ENCODE measurements at regions not wholly inside any gene's neighbourhood (a gene's known extent, or its start where the extent isn't known, plus 50 kb on each side); places are given as distances from the start of the nearest gene placed in this dataset.

DNA sequence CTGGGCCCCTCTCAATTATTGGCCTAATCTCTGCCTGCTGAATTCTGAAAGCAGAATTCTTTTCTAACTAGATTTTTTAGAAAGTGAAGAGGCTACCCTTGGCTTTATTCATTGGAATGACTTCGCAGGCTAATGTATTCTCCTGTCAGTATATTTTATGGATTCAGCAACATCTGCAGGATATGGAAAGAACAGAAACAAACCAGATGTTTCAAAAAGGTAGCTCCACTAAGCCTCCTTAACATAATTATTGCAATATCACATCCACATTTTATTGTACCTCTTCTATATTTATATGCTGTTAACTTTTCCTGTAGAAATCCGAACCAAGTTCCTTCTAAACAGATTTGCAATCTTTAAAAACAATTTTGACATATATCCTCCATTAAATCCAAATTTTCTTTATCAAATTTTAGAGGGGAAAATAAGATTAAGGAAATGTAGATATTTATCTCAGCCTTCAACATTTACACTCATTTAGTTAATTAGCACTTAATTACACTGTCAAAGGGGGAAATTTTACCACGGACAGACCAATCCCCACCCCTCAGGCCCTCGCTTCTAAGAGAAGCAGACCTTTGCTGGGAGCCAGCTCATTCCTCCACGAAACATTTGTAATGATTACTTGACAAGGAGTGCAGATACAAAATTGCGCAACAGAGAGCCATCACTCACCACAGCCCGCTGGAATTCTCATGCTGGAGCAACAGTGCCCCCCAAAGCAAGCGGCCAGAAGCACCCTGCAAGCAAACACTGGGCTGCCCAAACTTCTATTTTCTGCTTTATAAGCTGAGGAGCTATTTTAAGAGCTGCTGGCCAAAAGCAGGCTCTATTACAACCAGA, 253.4 kb downstream of the ETAA1 start:
- DNase-seq (ENCODE audit: extremely low read depth in 1 of 2, low read depth in 1 of 2) = peak in 1 of 2 donors; percentile 2

DNA sequence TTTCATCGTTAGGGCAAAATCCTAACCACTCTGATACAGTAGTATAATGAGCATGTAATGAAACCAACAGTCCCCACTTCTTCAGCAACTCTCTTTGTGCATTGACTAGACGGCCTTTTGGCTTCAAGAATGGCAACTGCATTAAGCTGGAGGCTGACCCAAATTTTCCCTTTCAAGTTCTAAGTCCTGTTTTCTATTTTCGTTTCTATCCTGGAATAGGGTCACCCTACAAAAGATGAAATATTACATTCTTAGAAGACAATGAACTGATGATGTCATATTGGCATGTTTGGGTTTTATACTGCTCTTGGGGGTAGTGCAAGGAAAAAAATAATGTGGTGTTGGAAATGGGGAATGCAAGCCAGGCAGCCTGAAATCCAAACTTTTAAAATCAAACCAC, 254.4 kb downstream of the ETAA1 start:
- no peak for DNase-seq (ENCODE audit: extremely low read depth in 1 of 2, low read depth in 1 of 2)

DNA sequence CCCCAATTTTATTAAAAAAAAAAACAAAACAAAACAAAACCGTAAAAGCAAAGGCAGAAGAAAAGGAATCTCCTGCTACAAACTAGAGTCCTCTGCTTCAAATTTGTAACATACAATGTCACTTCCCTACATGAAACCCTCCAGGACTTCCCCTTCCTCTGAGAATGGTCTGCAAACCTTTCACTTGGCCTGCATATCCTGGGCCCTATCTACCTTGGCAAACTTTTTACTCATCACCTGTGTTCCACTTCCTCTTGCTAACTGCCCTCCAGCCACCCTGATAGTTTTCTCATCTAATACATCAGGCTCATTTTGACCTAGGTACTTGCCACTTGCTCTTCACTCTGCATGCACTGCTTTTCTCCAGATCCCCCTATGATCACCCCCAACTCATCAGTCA, 255.5 kb downstream of the ETAA1 start:
- no peak for DNase-seq (ENCODE audit: extremely low read depth in 1 of 2, low read depth in 1 of 2)

DNA sequence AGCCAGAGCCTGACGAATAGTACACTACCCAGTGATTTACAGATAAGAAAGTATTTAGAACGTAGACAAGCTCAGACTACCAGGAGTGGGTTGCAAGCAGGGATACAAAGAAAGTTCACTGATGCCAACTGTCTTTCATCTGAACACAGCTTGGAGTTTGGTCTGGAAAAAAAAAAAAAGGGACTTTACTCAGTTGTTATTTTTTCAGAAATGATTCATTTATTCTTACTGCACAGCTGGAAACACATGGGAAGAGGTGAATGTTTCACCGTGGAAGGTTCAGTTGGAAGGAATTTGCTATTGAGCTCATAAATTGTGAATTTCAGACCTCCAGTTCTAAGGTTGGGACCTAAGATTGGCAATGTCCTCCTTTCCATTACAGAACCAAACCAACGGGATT, 259.7 kb downstream of the ETAA1 start:
- no peak for DNase-seq (ENCODE audit: extremely low read depth in 1 of 2, low read depth in 1 of 2)

DNA sequence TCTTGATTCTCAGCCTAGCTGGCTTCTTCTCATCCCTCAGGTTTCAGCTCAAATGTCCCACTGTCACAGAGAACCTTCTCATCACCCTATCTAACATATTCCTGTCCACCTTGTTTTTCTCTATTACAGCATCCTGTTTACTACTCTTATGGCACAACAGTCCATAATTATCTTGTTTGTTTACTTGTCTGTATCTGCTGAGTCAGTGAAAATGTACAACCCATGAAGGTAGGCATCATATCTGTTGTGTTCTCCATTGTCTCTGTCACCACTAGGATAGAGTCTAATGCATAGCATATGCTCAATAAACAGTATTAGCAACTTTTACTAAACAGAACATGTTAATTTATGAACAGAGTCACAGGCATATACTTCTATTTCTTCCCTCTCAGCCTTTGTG, 261.7 kb downstream of the ETAA1 start:
- no peak for DNase-seq (ENCODE audit: extremely low read depth in 1 of 2, low read depth in 1 of 2)

DNA sequence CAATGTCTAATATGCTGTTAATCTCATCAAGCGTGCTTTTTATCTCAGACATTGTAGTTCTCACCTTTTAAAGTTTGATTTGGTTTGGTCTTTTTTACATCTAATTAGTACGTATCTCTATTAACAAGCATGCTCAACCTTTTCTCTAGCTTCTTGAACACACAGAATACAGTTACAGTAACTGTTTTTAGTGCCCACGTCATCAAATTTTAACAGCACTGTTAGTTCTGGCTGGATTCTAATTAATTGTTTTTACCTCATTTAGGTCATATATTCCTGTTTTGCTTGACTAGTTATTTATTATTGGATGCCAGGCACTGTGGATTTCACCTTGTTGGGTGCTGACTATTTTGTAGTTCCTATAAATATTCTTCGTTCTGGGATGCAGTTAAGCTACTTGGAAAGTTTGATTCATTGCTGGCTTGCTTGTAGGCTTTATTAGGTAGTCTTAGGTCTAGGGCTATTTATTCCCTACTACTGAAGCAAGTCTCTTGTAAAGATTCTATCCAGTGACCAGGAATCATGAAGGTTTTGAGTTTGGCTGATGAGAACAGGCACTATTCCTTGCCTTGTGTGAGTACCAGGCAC, 263.0 kb downstream of the ETAA1 start:
- DNase-seq (ENCODE audit: extremely low read depth in 1 of 2, low read depth in 1 of 2) = no peak

DNA sequence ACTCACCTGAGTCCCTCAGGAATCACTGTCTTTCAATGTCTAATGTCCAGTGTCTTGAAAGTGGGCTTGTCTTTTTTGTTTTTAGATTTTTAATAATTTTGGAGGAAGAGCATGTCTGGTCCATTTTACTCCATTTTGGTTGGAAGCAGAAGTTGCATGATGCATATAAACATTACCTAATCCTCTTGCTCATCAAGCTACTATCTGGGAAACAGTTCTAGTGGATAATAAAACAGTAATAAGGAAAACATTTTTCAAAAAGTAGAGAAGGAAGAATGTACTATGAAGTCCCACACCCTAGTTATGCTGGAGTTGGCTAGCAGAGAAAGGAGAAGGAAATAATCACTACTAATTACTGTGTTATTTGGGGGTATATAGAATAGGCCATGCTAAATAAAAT, 263.7 kb downstream of the ETAA1 start:
- DNase-seq (ENCODE audit: extremely low read depth in 1 of 2, low read depth in 1 of 2) = no peak

DNA sequence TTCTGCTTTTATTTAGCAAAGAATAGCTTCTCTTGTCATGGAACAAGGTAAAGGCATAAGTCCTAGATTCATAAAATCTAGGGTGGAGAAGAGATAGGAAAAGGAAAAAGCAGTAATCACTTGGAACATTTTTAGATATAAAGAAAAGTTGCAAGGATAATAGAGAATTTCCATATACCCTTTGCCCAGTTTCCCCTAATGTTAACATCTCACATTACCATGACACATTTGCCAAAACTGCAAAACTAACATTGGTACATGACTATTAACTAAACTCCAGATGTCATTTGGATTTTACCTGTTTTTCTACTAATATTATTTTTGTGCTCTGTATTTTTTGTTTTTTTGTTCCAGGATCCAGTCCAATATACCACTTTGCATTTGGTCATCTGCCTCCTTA, 265.1 kb downstream of the ETAA1 start:
- no peak for DNase-seq (ENCODE audit: extremely low read depth in 1 of 2, low read depth in 1 of 2)

DNA sequence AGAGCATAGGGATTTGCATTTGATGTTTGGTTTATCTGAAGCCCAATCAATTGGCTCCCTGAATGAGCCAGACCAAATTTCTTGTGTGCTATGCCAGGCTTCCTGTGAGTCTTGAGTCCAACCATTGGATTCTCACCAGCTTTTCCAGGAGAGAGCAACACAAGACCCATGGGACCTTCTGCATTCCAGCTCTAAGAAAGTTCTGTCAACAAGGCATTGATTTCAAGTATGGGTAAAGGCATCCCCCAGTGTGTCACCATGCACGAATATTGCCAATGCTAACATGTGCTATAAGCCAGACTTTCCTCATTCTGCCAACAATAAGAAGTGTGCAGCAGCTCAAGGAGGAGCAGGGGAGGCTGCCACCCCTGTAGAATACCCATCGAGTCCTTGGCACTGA, 266.6 kb downstream of the ETAA1 start:
- DNase-seq (ENCODE audit: extremely low read depth in 1 of 2, low read depth in 1 of 2) = no peak

DNA sequence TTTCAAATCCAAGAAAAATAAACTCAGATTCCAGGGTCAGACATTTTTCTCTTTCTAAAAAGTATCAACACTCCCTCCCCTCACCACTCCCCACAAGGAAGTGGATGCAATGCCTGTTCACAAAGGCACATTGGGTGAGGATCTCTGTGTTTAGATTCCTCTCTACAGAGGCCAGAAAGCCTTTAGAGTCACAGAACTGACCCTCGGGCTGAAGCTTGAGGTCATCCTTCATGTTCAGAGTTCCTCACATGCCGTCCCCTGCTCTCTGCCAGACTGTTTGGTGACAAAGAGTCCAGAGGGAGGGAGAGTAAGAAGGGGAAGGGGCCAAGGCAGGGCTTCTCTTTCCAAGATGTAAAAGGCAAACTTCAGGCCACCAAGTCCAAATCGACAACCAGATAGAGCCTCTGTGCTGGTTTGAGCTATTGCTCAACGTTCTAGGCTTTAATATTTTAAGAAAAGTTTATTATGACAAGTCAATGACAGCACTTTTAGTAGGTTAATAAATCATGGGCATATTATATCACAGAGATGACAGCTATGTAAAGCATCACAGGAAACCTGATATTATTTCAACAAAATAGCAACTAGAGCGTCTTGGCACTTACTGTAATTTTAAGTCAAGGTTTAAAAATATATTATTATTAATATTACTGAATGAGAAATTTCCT, 269.4 kb downstream of the ETAA1 start:
- DNase-seq (ENCODE audit: extremely low read depth in 1 of 2, low read depth in 1 of 2) = no peak

DNA sequence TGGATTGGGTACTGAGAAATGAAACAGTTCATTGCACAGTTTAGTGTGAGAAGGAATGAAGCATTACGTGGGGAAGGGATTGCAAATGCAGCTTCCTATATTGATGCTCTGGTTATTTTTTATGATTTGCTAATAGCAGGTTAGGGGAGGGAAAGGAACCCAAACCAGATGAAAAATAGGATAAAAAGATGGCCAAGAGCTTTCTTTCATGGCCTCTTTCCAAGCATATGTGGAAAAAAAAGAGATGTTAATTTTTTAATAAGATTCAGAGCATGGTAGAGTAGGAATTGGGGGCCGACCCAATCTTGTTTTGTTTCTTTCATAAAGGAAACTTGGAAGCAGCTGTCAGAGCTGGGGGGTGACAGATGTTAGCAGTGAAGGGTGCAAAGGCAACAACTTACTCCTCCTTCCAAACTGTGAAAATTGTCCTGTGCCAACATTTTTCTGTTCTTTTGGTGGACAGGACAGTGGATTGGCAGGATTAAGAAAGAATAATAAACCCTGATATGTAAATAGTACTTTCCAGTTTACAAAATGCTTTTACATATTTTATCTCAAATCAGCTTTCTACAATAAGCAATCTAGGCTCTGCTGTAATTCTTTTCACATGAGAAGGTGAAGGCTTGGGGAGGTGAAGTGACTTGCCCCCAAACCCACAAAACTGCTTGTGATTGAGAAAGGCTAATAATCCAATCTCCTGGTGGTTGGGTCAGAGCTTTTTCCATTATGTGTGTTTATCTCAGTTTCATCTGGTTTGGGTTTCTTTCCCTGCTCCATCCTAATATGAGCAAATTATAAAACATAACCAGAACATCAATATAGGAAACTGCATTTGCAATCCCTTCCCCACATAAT, 270.1 kb downstream of the ETAA1 start:
- no peak for DNase-seq (ENCODE audit: extremely low read depth in 1 of 2, low read depth in 1 of 2)

DNA sequence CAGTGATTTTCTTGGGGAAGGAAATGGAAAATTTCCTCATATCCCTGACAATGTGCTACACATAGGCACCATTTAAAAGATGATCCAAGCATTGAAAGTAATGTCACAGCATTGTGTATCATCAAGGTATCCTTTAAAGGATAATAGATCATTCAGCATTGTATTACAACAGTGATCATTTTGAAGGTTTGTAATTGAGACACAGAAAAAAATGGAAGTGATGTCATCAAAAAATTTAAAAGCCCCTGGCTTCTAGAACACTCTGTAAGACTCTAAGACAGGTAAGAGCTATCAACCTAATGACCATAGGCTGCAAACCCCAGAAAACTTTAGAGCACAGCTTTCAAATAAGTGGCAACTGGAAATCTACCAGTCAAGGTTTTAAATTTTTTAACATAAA, 271.4 kb downstream of the ETAA1 start:
- DNase-seq (ENCODE audit: extremely low read depth in 1 of 2, low read depth in 1 of 2) = no peak

DNA sequence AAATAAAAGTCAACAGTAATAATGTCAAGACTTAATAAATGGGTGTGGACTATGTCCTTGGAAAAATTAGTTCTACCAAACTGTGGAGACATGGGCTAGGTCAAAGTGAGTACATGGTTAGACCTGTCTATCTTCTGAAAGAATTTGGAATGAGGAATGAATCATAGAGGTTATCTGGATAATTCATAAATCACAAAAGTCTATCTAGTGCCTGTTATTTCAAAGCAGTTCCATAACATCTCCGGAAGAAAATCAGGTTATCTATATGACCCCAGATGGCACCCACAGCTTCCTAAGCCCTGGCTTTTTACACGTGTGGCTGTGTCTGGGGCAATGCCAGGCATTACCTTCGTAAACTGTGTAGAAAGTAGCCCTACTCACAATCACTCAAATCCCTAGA, 272.0 kb downstream of the ETAA1 start:
- no peak for DNase-seq (ENCODE audit: extremely low read depth in 1 of 2, low read depth in 1 of 2)

DNA sequence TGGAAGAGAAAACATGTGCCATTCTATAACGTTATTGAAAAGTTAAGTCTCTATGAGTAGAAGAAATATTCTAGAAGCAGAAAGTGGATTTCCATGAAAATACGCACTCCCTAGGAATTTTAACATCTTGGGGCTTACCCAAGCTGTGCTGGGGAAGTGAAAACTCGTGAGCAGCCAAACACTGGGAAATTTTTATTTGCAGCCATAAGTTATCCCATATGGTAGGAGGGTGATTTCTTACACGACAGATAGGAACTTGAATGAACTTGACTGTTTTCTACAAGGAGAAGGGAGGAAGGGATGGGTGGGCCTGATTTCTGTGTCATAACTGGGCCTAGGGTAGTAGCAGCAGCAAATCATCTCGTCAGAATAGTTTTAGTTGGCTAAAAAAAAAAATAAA, 272.6 kb downstream of the ETAA1 start:
- no peak for DNase-seq (ENCODE audit: extremely low read depth in 1 of 2, low read depth in 1 of 2)

DNA sequence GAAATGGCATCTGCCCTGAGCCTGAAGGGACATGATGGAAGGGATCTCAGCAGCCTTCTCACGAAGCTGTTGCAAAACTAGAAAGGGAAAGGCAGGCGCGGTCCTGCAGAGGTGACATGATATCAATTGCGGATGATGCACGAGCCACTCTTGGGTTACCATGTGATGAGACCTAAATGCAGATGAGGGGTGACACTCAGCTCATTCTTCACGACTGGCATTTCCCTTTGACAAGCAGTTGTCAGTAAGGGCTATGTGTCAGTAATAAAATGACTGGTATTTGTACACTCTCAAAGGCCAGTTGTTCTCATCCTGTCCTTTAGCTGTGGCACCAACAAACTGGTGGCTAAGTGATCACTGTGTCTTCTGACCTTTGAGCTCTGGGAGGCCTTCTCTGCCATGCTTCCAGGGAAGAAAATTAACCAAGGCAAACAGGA, 273.6 kb downstream of the ETAA1 start:
- no peak for DNase-seq (ENCODE audit: extremely low read depth in 1 of 2, low read depth in 1 of 2)

DNA sequence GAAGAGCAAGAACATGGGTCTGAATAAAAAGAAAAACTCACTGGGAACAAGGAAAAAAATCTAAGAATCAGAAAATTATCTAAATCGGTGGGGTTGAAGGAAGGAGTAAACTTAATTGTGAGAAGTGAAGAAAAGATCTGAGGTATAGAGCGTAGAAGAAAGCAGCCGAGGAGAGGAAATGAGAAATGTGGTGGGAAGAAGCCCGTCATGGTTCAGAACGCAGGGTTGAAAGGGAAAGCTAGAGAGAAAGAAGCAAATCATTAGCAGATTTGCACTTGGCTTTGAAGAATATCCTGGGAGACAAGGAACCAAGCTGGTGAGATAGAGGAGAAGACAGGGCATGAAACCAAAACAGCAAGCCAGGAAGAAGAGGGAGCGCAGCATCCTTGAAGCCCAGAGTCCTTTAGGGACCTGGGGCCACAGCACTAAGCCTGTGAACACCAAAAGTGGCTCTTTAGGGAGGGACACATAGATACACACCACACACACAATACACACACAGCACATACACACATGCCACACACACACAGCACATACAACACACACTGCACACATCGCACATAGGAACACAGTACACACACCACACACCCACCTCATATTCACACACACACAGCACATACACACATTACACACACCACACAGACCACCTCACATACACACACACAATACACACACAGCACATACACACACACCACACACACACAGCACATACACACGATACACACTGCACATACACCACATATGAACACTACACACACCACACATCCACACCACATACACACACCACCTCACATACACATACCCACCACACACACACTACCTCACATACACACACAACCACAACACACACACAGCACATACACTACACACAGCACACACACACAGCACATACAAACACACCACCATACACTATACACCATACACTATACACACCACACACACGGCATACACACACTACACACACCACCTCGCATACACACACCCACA, 274.6 kb downstream of the ETAA1 start:
- no peak for DNase-seq (ENCODE audit: extremely low read depth in 1 of 2, low read depth in 1 of 2)

DNA sequence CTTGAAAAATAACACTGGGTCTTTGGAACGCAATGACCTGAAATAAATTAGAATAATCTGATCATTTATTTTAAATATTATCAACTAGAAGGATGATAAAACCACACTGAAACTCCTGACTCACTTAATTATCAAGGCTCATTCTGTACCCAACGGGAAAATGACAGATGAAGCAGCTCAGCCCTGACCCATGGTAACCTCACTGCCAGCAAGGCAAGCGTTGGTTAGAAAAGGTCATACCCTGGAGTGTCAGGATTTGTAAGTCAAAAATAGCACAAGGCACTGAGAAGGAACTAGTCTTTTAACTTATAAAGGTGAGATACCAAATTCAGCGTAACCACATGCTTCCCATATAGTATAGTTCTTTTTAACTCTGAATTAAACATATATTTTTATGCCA, 277.5 kb downstream of the ETAA1 start:
- no peak for DNase-seq (ENCODE audit: extremely low read depth in 1 of 2, low read depth in 1 of 2)

DNA sequence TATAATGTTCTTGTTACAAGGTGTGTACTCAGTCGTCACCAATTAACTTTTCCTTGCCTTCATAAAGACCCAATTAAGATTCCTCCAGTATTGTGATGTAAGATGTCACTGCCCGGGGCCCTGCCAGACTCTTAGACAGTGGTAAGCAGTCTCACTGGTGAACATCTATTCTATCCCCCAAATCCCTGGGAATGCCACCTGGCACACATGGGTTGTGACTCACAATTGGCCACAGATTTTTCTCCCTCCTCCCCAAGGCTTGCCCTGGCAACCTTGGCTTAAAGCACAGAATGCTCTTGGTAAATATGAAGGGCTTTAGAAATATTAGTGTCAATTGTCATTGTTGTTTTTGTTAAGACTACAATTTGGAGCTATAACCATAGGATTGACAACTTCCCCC, 287.9 kb downstream of the ETAA1 start:
- no peak for DNase-seq (ENCODE audit: extremely low read depth in 1 of 2, low read depth in 1 of 2)

DNA sequence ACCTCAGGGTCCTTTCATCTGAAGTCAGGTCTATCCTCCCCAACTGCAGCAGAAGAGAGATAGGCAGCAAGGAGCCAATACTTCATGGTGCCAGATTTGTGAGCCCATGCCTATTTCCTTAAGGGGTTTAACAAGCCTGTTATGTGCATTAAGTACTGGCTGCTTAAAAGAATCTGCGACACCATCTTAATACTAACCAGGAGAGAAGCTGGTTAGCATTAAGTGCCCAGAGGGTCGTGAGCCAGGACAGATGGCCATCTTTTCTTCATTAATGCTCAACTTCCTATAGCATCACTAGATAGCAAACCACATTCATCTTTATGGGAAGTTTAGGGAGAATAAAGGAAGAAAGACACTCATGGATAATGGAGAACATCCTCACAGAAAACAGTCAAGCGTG, 289.1 kb downstream of the ETAA1 start:
- no peak for DNase-seq (ENCODE audit: extremely low read depth in 1 of 2, low read depth in 1 of 2)

DNA sequence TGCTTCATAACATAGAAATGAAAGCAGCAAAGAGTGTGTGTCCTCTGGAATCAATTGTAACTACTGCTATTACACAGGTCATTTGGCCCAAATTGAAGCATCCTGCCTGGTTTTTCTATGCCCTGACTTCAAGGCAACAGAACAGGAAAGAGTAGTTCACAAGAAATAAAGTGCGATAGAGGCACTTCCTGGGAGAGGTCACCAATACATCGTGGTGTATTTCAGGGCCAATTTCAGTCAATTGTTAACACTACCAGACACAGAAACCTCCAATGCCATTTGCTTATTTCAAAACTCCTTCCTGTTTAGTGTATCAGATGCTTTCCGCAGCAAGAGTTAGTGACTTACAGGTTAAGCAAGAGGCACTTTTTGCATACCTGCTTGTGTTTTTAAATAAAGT, 292.1 kb downstream of the ETAA1 start:
- DNase-seq (ENCODE audit: extremely low read depth in 1 of 2, low read depth in 1 of 2) = no peak
